ENCODE measurements at regions not wholly inside any gene's neighbourhood (a gene's known extent, or its start where the extent isn't known, plus 50 kb on each side); places are given as distances from the start of the nearest gene placed in this dataset.
"Not testable (repeated sequence)": the region's sequence is repeated elsewhere in the genome, so short reads cannot be mapped to it uniquely, and the experiment has no call there.

- no peak for DNase-seq
Observed at GRCh38 chr15:69554279-69554961, 101.8 kb downstream of the RPLP1 start.

GRCh38 chr15:69555080-69555479 is 102.5 kb downstream of the RPLP1 start:
- no peak for DNase-seq

- DNase-seq: no peak
Observed at GRCh38 chr15:69556344-69556743, 103.7 kb downstream of the RPLP1 start.

- no peak for DNase-seq
Observed at GRCh38 chr15:69557020-69557706, 104.5 kb downstream of the RPLP1 start.

- peak; percentile 54 for DNase-seq
Observed at GRCh38 chr15:69557707-69558409, 105.2 kb downstream of the RPLP1 start.

- DNase-seq: no peak
Observed at GRCh38 chr15:69559440-69560190, 107.0 kb downstream of the RPLP1 start.

- no peak for DNase-seq
Observed at GRCh38 chr15:69561071-69561784, 108.6 kb downstream of the RPLP1 start.

GRCh38 chr15:69562116-69562515 is 109.5 kb downstream of the RPLP1 start:
- no peak for DNase-seq

- no peak for DNase-seq
Observed at GRCh38 chr15:69562564-69562963, 109.9 kb downstream of the RPLP1 start.

GRCh38 chr15:69565066-69565655 is 112.5 kb downstream of the RPLP1 start:
- no peak for DNase-seq

GRCh38 chr15:69567238-69567760 is 114.7 kb downstream of the RPLP1 start:
- DNase-seq: not testable (repeated sequence)

GRCh38 chr15:69568173-69569009 is 115.8 kb downstream of the RPLP1 start:
- DNase-seq: no peak

- DNase-seq: no peak
Observed at GRCh38 chr15:69570454-69570853, 117.8 kb downstream of the RPLP1 start.

GRCh38 chr15:69570997-69571396 is 118.4 kb downstream of the RPLP1 start:
- no peak for DNase-seq

GRCh38 chr15:69573278-69573677 is 120.7 kb downstream of the RPLP1 start:
- DNase-seq: not testable (repeated sequence)

GRCh38 chr15:69573815-69574475 is 121.3 kb downstream of the RPLP1 start:
- DNase-seq: no peak

- no peak for DNase-seq
Observed at GRCh38 chr15:69574506-69574905, 121.9 kb downstream of the RPLP1 start.

GRCh38 chr15:69575387-69575786 is 122.8 kb downstream of the RPLP1 start:
- DNase-seq: no peak

GRCh38 chr15:69576035-69576526 is 123.5 kb downstream of the RPLP1 start:
- no peak for DNase-seq

GRCh38 chr15:69576948-69577351 is 124.3 kb downstream of the RPLP1 start:
- DNase-seq: no peak

All from right kidney (tissue), 1 donor.